C4-2B (cell line): ENCODE measurements at regions not wholly inside any gene's neighbourhood (a gene's known extent, or its start where the extent isn't known, plus 50 kb on each side); places are given as distances from the start of the nearest gene placed in this dataset.

Experiments
- CTCF ChIP-seq: fragments of 450-650 bp; conservative IDR thresholded peaks from 2 replicates; pipeline ENCODE4 v1.5.1; 2017; ENCODE audit warnings: mild to moderate bottlenecking
- ZFX ChIP-seq: fragments of 450-650 bp; IDR thresholded peaks from 2 replicates; pipeline ENCODE4 v1.6.1; 2017

- TF ChIP-seq CTCF (no peak), ZFX (no peak)
Measured at GRCh38 chr10:3534433-3534832, 250.6 kb downstream of the KLF6 start.
